Spinal cord (tissue), 9 donors: ENCODE measurements at regions not wholly inside any gene's neighbourhood (a gene's known extent, or its start where the extent isn't known, plus 50 kb on each side); places are given as distances from the start of the nearest gene placed in this dataset.

Experiments
- DNase-seq, 6 donors: peaks; one replicate each; pipeline versions ENCODE4 v3.0.0 to v3.0.0-alpha.2; 2013 to 2015; ENCODE audit warnings: low spot score in 6 of 6, low read depth in 4 of 6
- H3K27ac ChIP-seq: one replicate; pipeline ENCODE4 v1.5.1; 2013; ENCODE audit warnings: low read depth, low read length, control low read depth
- H3K27me3 ChIP-seq: one replicate; pipeline ENCODE4 v1.6.1; 2013; ENCODE audit warnings: low read length; ENCODE audit not compliant: control insufficient read depth, insufficient read depth
- H3K36me3 ChIP-seq: one replicate; pipeline ENCODE4 v1.6.1; 2013; ENCODE audit warnings: low read length; ENCODE audit not compliant: control insufficient read depth, insufficient read depth
- H3K4me1 ChIP-seq: one replicate; pipeline ENCODE4 v1.6.1; 2013; ENCODE audit warnings: low read length; ENCODE audit not compliant: control insufficient read depth, insufficient read depth
- H3K4me3 ChIP-seq: one replicate; pipeline ENCODE4 v1.5.1; 2013; ENCODE audit warnings: low read depth, low read length, control low read depth
- H3K9me3 ChIP-seq: one replicate; pipeline ENCODE4 v1.6.1; 2013; ENCODE audit warnings: low read length; ENCODE audit not compliant: control insufficient read depth, insufficient read depth
- WGBS: methylation state at CpG from one replicate; pipeline ENCODE4 v1.1.5; 2013; ENCODE audit warnings: missing lambda C conversion rate; ENCODE audit not compliant: insufficient coverage; 5-methylcytosine and 5-hydroxymethylcytosine counted together
- donor health status: healthy.

GRCh38 chr20:57939499-57939898, 229.7 kb upstream of the PMEPA1 start:
- no peaks in the 10 kb centered on the region for H3K9me3 ChIP-seq
- no peaks in the 10 kb centered on the region for H3K36me3 ChIP-seq
- H3K4me3 ChIP-seq, result no peak overlapping the region
- DNase-seq, result no peak
- H3K4me1 ChIP-seq, result peaks cover 22% of the 10 kb centered on the region
- WGBS, result 88% methylated on average over 1 of the region's 3 CpGs
- H3K27me3 ChIP-seq, result peaks cover 2% of the 10 kb centered on the region
- H3K27ac ChIP-seq, result no peak overlapping the region

DNA sequence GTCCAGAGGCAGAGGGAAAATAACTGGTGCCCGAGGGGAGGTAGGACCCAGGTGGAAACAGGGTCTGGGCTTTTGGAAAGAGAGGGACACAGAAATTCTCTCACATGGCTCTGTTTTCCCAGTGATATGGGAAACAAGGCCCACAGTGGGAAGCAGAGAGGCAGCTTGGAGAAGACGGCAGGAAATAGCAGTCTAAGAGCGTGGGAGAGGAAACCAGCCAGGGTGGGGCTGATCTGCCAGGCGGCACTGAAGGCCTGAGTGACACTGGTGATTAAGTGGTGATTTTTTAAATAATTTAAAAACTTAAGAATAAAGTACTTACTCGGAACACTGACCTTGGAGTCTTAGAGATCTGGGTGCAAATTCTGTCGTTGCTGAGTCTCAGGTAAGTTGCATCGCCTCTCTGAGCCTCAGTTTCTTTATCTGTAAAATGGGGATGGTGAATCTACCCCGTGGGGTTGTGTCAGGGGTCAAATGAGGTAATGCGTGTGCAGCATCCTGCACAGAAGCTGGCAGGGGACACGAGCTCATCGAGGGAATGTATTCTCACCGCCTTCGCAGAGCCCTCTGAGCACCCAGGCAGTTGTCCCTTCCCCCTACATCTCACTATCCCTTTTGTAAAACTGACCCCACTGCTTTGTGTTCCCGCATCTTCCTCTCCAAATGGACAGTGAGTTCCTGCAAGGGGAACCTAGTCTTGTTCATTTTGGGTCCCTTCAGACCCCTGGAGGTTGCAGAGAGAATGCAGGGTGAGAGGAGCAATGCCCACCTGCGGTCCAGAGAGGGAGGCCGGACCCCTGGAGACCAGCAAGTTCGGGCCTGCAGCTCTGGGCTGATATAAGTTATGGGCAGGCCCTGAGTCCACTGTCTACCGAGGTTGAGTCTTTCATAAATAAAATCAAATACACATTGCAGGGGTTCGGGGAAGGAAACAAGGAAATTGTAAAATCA, 228.6 kb upstream of the PMEPA1 start:
- Histone ChIP-seq H3K27me3 (peaks cover 4% of the 10 kb centered on the region), H3K4me1 (peaks cover 28% of the 10 kb centered on the region), H3K4me3 (no peak overlapping the region), H3K27ac (no peak overlapping the region), H3K36me3 (no peaks in the 10 kb centered on the region), H3K9me3 (no peaks in the 10 kb centered on the region)
- DNase-seq, result no peak
- 75% methylated on average over 12 of the region's 19 CpGs for WGBS

- peaks cover 4% of the 10 kb centered on the region for H3K27me3 ChIP-seq
- H3K4me1 ChIP-seq, result peaks cover 24% of the 10 kb centered on the region
- H3K36me3 ChIP-seq, result no peaks in the 10 kb centered on the region
- DNase-seq, result no peak
- H3K9me3 ChIP-seq, result no peaks in the 10 kb centered on the region
- H3K4me3 ChIP-seq, result no peak overlapping the region
- no peak overlapping the region for H3K27ac ChIP-seq
- WGBS, result 90% methylated on average over 2 of the region's 6 CpGs
Observed at GRCh38 chr20:57936636-57937385, 227.0 kb upstream of the PMEPA1 start.

GRCh38 chr20:57934913-57935312, 225.1 kb upstream of the PMEPA1 start:
- no peaks in the 10 kb centered on the region for H3K9me3 ChIP-seq
- no peak overlapping the region for H3K4me3 ChIP-seq
- peaks cover 4% of the 10 kb centered on the region for H3K27me3 ChIP-seq
- over 99% methylated on average over 8 of the region's 10 CpGs for WGBS
- H3K27ac ChIP-seq, result no peak overlapping the region
- no peaks in the 10 kb centered on the region for H3K36me3 ChIP-seq
- no peak for DNase-seq
- peaks cover 24% of the 10 kb centered on the region for H3K4me1 ChIP-seq

GRCh38 chr20:57934007-57934805, 224.4 kb upstream of the PMEPA1 start:
- H3K27ac ChIP-seq, result no peak overlapping the region
- no peaks in the 10 kb centered on the region for H3K9me3 ChIP-seq
- no peaks in the 10 kb centered on the region for H3K36me3 ChIP-seq
- WGBS, result 64% methylated on average over 7 of the region's 10 CpGs
- DNase-seq, result no peak
- peaks cover 4% of the 10 kb centered on the region for H3K27me3 ChIP-seq
- H3K4me3 ChIP-seq, result no peak overlapping the region
- peaks cover 27% of the 10 kb centered on the region for H3K4me1 ChIP-seq

- no peak overlapping the region for H3K4me3 ChIP-seq
- H3K27me3 ChIP-seq, result peaks cover 4% of the 10 kb centered on the region
- WGBS, result 94% methylated on average over 12 of the region's 17 CpGs
- H3K9me3 ChIP-seq, result no peaks in the 10 kb centered on the region
- no peaks in the 10 kb centered on the region for H3K36me3 ChIP-seq
- DNase-seq, result no peak
- peaks cover 19% of the 10 kb centered on the region for H3K4me1 ChIP-seq
- no peak overlapping the region for H3K27ac ChIP-seq
Observed at GRCh38 chr20:57932227-57932864, 222.5 kb upstream of the PMEPA1 start.

DNA sequence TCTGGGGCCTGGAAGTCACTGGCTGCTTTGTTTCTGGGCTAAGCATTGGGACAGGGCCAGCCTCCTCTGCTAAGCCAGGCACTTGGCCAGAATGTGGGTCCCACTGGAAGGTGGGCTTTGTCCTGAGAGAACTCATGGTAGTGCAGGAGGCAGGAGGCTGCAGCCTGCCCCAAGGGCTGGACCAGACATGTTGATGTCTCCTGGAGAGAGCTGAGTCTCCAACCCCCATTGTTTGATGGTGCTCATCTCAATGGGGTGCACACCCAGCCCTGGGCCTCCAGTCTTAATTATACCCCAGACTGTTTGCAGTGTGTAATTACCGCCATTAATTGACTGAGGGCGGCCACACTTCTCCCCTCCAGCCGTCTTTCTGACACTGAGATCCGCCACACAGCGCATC, 220.5 kb upstream of the PMEPA1 start:
- no peaks in the 10 kb centered on the region for H3K36me3 ChIP-seq
- H3K27ac ChIP-seq, result no peak overlapping the region
- no peak overlapping the region for H3K4me3 ChIP-seq
- peak in 5 of 6 donors; percentile 51 to 90 (median 59) for DNase-seq
- H3K4me1 ChIP-seq, result peaks cover 19% of the 10 kb centered on the region
- WGBS, result 30% methylated on average over 2 of the region's 5 CpGs
- H3K9me3 ChIP-seq, result no peaks in the 10 kb centered on the region
- peaks cover 4% of the 10 kb centered on the region for H3K27me3 ChIP-seq

DNA sequence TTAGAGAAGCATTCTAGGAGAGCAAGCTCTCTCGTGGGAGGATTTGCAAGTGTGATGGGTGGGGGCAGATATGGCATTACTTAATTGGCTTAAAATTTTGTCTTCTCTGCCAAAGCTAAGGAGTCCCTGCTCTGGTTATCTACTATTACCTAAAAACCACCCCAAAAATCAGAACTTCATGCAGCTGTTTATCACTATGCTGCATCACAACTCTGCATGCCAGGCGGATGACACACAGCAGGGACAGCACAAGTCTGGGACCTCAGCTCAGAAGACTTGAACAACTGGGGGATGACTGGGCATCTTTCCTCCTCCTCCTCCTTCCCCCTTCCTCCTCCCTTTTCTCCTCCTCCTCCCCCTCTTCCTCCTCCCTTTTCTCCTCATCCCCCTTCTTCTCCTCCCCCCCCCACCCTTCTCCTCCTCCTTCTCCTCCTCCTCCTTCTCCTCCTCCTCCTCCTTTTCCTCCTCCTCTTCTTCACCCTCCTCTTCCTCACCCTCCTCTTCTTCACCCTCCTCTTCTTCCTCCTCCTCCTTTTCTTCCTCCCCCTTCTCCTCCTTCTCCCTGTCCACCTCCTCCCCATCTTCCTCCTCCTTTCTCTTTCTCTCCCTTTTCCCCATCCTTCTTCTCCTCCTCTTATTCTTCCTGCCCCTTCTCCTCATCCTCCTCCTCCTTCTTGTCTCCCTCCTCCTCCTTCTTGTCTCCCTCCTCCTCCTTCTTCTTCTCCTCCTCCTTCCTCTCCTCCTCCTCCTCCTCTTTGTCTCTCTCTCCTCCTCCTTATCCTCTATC, 218.6 kb upstream of the PMEPA1 start:
- Histone ChIP-seq H3K36me3 (no peaks in the 10 kb centered on the region), H3K9me3 (no peaks in the 10 kb centered on the region), H3K27ac (no peak overlapping the region), H3K4me3 (no peak overlapping the region), H3K27me3 (no peaks in the 10 kb centered on the region), H3K4me1 (peaks cover 16% of the 10 kb centered on the region)
- 100% methylated on average over 1 of the region's 2 CpGs for WGBS
- DNase-seq, result no peak
